HG02973 (cell line): ENCODE measurements at regions not wholly inside any gene's neighbourhood (a gene's known extent, or its start where the extent isn't known, plus 50 kb on each side); places are given as distances from the start of the nearest gene placed in this dataset.
"Not testable (repeated sequence)": the region's sequence is repeated elsewhere in the genome, so short reads cannot be mapped to it uniquely, and the experiment has no call there.

Experiments used
- ATAC-seq: cut with Tn5 transposase; IDR thresholded peaks from one replicate; pipeline ENCODE4 v1.9.1; 2021; ENCODE audit warnings: moderate library complexity; ENCODE audit not compliant: unreplicated experiment

DNA sequence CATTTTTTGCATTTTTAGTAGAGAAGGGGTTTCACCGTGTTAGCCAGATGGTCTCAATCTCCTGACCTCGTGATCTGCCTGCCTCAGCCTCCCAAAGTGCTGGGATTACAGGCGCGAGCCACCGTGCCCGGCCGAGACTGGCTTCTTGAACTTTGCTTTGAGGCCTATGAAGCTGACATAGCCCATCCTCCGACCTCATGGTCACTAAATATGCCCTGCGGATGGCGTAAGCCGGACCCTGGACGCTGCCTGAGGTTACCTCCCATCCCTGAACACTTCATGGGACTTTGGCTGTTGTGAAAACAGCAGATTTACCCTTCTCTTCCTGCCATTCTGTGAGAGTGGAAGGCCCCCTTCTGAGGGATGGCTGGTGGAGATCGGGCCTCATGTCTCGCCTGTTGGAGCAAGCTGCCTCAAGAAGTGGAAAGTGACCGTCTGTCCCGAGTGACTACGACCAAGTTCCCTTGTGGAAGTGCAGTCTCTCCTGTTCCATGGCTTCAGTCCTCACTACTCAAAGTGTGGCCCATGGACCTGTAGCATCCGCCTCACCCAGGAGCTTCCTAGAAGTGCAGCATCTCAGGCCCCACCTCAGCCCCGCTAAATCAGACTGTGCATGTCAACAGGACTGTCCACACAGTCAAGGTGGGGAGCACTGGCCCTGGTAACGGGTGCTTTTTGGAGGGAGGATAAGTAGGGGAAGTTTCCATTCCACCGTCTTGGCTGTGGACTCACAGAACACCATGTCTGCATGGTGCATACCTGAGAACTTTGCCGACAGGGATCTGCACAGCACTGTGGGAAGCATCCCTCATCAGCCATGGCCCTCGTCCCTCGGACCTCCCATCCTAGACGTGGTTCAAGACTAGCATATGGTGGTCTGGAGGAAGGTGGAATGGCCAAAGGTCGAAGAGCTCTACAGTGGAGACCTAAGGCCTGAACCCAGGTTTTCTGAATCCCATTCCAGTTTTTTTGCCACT, 210.5 kb upstream of the SHH start:
- ATAC-seq = no peak

DNA sequence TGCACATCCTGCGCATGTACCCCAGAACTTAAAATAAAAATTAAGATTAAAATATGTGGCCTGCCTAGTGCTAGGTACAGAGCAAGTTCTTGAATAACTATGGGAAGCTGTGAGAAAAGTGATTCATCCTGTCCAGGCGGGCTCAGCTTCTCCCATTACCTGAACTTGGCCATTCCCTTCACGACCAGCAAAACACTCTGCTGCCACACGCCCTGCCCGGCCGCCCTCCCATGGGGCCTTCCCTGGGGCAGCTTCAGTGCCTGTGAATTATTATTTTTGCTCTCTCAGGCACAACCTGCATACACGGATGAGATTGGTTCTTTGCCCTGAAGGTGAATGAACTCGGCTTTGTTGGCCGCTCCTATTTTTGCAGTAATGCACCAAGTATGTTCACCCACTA, 209.2 kb upstream of the SHH start:
- no peak for ATAC-seq

DNA sequence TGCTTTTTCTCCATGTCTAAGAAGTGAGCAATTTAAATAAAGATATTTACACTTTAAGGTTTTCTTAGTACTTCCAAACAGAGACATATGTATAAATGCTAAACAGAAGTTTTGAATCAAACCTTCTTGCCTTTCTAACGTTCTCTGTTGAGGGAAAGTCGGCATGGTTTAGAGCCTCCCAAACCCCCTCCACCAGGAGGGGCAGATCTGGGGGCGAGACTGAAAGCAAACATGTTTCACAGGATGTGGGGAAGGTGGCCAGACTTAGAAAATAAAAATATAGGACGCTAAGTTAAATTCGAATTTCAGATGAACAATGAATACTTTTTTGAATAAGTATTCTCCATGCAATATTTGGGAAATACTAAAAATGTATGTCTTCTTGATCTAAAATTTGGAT, 208.3 kb upstream of the SHH start:
- no peak for ATAC-seq

DNA sequence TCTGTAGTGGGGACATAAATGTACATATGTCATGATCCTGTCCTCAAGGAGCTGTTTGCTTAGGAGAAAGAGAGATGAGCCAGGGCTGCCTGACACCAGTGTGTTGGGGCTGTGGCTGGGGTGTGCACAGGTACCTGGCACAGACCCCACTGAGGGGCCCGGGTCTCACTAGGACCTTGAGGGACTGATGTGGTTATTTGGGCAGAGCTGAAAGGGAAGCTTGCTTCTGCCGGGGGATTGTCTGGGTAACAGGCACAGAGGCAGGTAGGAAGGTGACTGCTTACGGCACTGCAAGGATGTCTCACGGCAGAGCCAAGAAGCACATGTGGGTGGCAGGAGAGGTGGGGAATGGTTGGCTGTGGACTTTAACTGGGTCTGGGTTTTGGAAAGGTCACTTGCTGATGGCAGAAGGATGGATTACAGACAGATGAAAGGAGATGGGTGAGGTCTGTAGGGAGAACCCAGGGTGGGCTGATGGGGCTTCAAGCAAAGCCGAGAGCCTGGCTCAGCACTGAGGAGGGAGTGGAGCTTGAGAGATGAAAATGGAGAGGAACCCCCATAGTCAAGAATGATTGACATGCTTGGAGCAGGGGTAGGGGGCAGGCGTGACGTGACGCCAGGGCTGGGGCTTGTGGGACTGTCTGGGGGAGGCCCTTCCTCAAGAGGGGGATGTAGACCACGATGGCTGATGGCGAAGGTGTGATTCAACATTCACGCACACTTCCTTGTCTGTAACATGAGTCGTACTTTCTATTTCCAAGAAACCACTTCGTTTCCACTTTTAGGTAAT, 207.7 kb upstream of the SHH start:
- ATAC-seq = no peak

DNA sequence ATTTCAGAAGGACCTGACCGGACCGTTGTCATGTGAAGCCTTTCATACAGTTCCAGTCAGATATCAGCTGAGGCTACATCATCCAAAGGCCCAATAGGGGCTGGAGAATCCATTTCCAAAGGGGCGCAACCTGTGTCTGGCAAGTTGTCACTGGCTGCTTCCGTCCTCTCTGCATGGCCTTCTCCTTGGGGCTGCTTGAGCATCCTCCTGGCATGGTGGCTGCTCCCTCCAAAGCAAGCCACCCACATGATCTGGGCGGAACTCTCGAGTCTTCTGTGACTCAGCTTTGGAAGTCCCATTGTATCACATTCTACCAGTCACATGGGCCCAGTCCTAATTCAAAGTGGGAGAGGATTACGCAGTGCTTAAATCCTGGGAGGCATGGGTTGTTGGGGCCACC, 207.0 kb upstream of the SHH start:
- ATAC-seq = no peak

DNA sequence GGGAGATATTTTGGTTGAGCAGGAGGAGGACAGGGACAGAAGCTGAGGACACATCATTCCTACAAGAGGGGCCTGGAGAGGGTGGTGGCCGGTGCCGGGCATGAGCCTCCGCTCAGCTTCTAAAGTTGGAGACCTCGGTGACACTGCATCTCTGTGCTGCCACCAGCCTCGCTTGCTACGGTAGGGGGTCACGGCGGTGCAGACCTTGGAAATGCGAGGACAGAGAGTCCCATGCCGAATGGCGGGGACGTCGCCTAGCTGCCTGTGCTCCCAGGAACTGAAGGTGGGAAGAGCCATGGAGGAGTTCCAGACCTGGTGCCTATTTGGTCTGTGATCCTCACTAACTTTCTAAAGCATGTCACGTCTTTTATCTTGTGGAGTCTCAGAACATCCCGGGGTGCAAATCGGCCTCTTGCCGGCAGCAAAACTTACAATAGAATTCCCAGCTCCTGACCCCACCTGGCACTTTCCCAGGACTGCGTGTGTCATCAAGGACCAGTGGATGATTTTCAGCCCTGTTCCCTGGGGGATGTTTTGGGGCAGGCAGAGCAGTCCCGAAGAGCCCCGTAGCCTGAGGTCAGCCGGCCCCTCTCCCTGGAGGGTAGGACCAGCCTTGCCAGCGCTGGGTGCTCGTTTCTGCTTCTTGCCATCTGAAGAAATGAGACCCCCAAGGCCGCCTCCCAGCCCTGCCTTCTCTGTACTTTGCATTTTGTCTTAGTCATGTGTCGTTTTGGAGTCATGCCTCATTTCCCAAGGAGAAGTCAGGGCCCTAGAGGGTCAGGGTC, 205.8 kb upstream of the SHH start:
- no peak for ATAC-seq

DNA sequence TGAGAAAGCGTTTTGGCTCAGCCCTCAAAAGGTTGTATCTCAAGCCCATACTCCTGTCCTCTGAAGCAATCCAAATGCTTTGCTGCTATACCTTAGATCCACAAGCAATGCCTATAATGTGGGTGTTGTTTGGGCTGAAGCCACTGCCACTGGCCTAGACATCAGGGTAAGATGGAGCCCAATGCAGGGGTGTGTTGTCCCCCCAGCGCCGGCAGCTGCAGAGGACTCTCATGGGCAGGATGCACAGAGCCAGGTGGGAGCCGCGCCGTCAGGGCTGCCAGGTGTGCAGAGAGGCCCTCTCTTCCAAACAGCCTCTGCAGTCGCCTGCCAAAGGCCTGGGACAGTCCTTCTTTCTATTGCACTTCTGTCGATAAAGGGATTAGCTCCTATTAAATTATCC, 205.2 kb upstream of the SHH start:
- ATAC-seq = no peak

DNA sequence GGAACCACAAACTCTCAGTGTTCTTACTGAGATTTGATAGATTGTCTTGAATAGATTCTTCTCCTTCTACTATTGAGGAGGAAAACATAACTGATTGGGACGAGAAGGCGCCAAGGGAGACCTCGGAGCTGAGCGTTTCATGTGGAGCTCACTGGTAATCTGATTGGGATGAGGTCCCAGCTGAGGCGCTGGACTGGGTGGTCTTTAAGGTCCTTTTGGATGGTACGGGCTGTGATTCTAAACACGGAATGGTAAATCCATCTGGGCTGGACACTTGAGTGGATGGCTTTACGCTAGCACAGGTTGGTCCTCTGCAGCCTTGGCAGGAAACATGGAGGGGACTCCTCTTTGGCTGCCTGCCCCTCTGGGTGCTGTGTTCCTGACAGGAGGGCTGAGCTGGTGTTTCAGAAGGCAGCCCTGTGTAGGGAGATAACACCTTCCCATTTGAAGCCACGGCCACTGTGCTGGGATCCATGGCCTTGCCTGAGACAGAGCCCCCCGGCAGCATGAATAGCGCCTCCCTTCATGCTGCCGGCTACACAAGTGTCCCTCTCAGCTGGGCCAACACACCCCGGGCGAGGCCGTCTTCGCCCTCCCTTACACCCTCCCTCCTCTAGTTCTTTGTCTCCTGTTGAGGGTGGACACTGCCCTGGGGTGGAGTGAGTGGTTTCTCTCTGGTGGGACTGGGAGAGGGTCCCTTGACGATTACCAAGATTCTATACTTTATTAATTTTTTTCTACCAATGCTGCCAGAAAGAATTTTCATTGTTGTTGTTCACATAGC, 203.2 kb upstream of the SHH start:
- ATAC-seq = no peak

DNA sequence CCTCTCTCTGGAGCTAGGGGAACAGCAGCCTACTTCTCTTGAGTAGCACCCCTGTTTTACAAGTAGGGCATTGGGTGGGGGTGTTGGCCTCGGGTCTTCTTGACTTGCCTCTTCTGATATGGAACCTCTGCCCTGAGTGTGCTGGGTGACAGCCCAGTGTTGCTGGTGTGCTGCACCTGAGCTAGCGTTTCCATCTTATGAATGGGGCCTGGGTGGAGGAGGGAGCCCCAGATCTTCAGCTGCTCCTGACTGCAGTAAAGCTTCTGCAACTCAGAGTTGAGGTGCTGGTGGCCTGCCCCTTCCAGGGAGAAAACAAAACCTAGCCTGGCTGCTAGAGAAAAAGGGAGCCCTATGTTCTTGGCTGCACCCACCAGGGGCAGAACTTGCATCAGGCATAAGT, 202.5 kb upstream of the SHH start:
- ATAC-seq = no peak

DNA sequence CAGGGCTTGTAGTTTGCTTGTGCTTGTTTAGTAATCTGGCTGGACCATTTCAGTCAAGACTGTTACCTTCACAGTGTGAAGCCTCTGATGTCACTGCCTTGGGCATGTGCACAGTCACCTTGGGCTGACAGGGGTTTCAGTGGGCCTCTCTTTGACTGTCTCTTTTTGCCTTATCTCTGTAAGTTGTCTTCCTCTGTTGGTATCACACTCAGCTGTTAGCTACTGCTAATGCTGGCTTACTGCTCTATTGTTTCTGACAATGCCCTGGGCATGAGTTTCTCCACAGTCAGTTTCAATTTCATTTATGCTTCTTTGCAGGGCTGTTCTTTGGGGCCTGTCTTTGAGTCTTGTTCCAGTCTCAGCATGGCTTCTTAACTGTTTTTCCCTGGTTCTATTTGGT, 201.9 kb upstream of the SHH start:
- ATAC-seq = no peak

DNA sequence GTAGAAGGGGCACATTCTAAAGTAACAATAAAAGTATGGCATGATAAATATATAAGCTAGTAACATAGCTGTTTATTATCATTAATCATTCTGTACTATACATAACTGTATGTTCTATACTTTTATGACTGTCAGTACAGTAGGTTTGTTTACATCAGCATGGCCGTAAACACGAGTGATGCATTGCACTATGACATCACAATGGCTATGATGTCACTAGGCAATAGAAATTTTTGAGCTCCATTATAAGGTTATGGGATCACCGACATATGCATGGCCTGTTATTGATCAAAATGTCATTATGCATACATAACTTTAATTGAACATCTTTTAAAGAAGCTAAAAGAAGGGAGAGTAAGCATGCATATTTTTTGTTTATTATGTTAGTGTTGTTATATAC, 200.1 kb upstream of the SHH start:
- no peak for ATAC-seq

DNA sequence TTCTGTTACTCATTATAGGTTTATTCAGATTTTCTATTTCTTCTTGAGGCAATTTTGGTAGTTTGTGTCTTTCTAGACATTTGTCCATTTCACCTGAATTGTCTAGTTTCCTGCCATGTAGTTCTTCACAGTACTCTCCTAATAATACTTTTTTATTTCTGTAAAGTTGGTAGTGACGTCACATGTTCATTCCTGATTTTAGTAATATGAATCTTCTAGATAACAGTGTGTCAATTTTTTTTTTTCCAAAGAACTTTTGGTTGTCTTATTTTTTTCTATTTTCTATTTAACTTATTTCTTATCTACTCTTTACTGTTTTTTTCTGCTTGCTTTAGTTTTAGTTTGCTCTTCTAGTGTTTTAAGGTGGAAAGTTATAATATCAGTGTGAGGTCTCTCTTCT, 197.3 kb upstream of the SHH start:
- ATAC-seq = no peak

DNA sequence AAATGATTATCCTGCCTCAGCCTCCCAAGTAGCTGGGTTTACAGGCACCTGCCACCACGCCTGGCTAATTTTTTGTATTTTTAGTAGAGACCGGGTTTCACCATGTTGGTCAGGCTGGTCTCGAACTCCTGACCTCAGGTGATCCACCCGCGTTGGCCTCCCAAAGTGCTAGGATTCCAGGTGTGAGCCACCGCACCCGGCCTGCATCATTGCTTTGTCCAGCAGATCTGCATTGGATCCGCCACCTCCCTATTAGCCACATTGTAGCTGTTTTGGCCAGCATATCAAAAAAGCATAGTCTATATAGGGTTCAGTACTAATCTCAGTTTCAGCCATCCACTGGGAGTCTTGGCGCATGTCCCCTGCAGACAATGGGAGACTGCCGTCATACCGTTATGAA, 194.6 kb upstream of the SHH start:
- not testable (repeated sequence) for ATAC-seq

DNA sequence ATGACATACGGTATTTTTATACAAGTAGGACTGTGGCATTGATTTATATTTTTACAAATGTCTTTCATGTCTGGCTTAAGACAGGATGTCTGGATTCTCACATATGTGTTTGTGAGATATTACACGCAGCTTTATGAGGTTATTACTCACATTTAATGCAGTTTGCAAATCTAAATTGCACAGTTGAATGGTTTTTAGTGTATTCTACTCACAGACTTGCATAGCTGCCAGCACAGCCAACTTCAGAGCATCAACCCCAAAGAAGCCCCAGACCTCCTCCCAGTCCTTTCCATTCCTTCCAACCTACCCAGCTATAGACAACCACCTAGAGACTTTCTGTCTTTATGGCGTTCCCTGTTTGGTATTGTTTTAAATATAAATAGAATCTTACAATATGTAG, 193.8 kb upstream of the SHH start:
- ATAC-seq = no peak

DNA sequence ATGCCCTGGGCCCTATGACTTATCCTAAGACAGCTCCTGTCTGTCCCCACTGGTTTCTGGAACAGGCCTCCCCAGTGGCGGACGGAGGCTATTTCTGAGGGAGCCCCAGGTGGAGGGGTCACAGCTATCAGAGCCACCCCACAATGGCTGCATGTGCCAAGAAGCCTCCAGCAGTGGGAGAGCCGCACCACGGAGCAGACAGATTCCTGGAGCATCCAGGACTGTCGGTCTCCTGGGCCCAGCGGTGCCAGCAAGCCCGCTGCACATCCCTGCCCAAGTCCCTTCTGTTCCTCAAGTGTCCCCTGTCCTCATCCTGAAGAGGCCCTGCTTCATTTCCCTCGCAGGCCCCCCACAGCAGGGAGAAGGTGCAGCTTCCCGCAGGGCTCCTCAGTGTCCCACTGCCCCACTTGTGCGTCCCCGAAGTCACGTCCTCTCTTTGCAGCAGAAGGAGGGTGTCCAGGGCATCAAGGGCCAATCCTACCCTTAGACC, 193.0 kb upstream of the SHH start:
- no peak for ATAC-seq

DNA sequence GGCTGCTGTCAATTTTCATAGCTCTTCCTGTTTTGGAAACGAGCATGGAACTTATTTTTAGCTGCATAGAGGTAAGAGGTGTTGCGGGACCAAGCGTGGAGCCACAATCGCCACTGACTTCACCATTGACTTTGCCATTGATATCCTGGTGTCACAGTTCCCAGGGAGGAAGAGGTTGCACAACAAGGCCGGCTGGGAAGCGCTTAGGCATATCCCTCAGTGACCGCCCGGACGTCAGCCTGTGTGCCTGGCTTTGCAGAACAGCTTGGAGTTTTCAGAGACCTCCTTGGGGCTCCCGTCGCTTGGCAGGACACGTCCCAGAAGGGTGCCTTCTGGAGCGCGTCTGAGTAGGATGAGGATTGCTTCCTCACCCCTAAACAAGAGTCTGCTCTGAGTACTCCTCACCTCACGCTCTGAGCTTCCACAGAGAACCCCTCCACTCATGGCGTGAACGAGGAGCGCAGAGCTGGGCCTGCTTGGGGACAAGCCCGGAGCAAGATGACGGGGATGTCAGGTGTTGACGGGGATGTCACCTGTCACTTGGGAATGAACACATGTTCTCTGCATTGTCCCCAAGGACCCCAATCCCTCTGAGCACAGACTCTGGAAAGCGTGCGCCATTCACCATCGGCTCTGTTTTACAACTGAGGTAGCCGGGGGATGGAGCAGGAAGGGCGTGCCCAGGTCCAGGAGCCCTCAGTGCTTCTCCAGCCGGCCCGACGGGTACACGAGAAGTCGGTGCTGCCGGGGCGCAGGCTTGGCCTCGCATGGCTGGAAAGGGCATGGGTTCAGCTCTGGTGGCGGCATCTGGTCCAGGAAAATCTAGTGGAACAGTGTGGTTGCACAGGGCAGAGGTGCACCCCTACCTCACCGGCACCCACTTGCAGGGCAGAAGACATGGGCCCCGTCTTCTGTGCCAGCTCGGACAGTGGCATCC, 192.3 kb upstream of the SHH start:
- ATAC-seq = no peak

DNA sequence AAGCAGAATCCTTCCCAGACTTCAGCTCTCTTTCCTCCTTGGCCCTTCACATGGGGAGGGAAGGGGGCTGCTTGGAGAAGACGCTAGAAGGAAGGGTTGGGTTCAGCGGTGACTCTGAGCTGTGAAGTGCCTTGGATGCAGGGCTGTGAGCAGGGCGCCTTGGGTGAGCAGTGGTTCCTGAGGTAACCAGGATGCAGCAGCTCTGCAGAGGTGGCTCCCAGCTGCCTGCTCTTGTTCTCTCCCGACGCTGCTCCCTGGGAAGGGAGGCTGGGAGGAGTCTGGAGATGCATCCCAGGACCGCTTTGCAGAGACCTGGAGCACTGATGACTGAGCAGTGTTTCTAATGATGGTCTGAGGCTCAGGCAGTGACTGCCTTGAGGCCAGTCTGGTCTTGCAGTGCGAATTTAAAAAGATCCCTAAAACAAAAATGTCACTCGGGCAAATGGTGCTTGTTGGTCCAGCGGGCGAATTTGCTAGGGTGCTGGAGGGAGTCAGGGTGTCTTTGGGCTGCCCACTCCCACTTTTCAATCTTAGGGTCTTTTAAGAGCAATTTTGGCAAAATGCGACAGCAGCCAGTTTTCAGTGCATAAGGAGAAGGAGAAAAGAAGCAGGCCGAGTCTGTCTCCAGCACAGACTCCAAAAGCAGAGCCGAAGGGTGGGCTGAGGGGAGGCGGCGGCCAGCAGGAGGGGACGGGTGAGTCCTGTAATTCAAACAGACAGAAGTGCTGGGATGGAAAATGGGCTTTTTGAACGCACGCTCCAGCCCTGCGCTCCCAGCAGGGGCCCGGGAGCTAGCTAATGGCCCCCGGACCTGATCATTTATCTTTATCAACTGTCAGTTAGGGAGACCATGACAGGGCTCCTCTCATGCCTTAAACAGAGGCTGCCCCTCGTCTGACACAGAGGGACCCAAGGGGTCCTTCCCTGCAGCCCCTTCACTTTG, 191.2 kb upstream of the SHH start:
- ATAC-seq = no peak

DNA sequence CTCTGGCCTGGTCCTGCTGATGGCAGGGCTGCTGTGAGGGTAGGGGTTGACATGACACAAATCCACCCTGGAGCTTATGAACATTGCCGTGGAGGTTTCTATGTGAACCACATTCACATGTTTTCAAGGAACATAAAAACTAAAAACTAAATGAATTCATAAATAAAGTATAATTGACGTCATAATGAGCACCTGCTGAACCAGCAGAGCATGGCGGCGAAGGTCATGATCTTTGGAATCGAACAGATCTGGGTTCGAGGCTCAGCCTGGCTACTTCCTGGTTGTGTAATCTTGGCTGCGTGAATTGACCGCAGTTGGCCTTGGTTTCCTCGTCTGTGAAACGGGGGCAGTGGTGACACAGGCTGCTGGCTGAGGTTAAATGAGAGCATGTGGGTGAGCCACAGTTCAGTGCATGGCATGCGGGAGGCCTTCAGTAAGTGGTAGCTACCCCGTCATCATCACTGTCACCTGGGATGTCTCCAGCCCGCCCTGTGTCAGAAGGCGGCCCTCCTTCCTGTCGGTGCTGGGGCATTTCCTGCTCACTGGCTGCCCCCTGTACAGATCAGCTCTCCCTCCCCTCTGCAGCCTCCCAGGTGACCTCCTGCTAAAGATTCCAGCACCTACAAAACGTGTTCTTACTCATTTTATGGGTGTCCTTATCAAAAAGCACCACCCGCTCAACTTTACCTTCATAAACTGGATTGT, 190.3 kb upstream of the SHH start:
- ATAC-seq = no peak
